ENCODE measurements at regions not wholly inside any gene's neighbourhood (a gene's known extent, or its start where the extent isn't known, plus 50 kb on each side); places are given as distances from the start of the nearest gene placed in this dataset.
"Not testable (repeated sequence)": the region's sequence is repeated elsewhere in the genome, so short reads cannot be mapped to it uniquely, and the experiment has no call there.

- TF ChIP-seq CTCF, POLR2A (IDR thresholded peaks at IDR 0.05): not testable (repeated sequence)
Measured at GRCh38 chr2:87441375-87441774, 306.5 kb upstream of the PLGLB2 start.

Data from right lobe of liver (tissue), 4 donors.